ENCODE measurements at regions not wholly inside any gene's neighbourhood (a gene's known extent, or its start where the extent isn't known, plus 50 kb on each side); places are given as distances from the start of the nearest gene placed in this dataset.
A peak's percentile ranks its signal among the peaks of the same experiment; 100 is the strongest.

GRCh38 chr14:26206640-26207039 lies 391.2 kb downstream of the NOVA1 start:
- H3K27ac Mint-ChIP-seq = no peak overlapping the region
- no peaks in the 10 kb centered on the region for H3K9me3 Mint-ChIP-seq (ENCODE audit: low read depth)
- no peak for TF ChIP-seq CTCF (IDR thresholded peaks at IDR 0.05; ENCODE audit: unreplicated experiment)
- no peak for DNase-seq (ENCODE audit: low spot score, unreplicated experiment)
- H3K36me3 Mint-ChIP-seq (ENCODE audit: insufficient read depth) = no peaks in the 10 kb centered on the region
- H3K4me3 Mint-ChIP-seq (ENCODE audit: low read depth) = no peak overlapping the region
- peaks cover 51% of the 10 kb centered on the region for H3K27me3 Mint-ChIP-seq
- peaks cover 2% of the 10 kb centered on the region for H3K4me1 Mint-ChIP-seq (ENCODE audit: low read depth)

- Mint-ChIP-seq H3K4me3 (ENCODE audit: low read depth) (peak overlapping the region; percentile 78), H3K36me3 (ENCODE audit: insufficient read depth) (no peaks in the 10 kb centered on the region), H3K27me3 (peaks cover 56% of the 10 kb centered on the region), H3K4me1 (ENCODE audit: low read depth) (peaks cover 2% of the 10 kb centered on the region), H3K9me3 (ENCODE audit: low read depth) (no peaks in the 10 kb centered on the region), H3K27ac (peak overlapping the region; percentile 67)
- TF ChIP-seq CTCF (IDR thresholded peaks at IDR 0.05; ENCODE audit: unreplicated experiment) = no peak
- peak; percentile 20 for DNase-seq (ENCODE audit: low spot score, unreplicated experiment)
Observed at GRCh38 chr14:26204728-26205479, 392.9 kb downstream of the NOVA1 start.

- no peaks in the 10 kb centered on the region for H3K36me3 Mint-ChIP-seq (ENCODE audit: insufficient read depth)
- no peak for DNase-seq (ENCODE audit: low spot score, unreplicated experiment)
- no peak overlapping the region for H3K27ac Mint-ChIP-seq
- H3K9me3 Mint-ChIP-seq (ENCODE audit: low read depth) = no peaks in the 10 kb centered on the region
- peak overlapping the region; percentile 78 for H3K4me3 Mint-ChIP-seq (ENCODE audit: low read depth)
- H3K27me3 Mint-ChIP-seq = peaks cover 59% of the 10 kb centered on the region
- H3K4me1 Mint-ChIP-seq (ENCODE audit: low read depth) = peaks cover 2% of the 10 kb centered on the region
- no peak for TF ChIP-seq CTCF (IDR thresholded peaks at IDR 0.05; ENCODE audit: unreplicated experiment)
Observed at GRCh38 chr14:26204366-26204727, 393.5 kb downstream of the NOVA1 start.

- no peaks in the 10 kb centered on the region for H3K9me3 Mint-ChIP-seq (ENCODE audit: low read depth)
- H3K27ac Mint-ChIP-seq = no peak overlapping the region
- H3K27me3 Mint-ChIP-seq = peaks cover 37% of the 10 kb centered on the region
- H3K36me3 Mint-ChIP-seq (ENCODE audit: insufficient read depth) = no peaks in the 10 kb centered on the region
- no peak overlapping the region for H3K4me3 Mint-ChIP-seq (ENCODE audit: low read depth)
- H3K4me1 Mint-ChIP-seq (ENCODE audit: low read depth) = peaks cover 2% of the 10 kb centered on the region
- DNase-seq (ENCODE audit: low spot score, unreplicated experiment) = no peak
- TF ChIP-seq CTCF (IDR thresholded peaks at IDR 0.05; ENCODE audit: unreplicated experiment) = no peak
Observed at GRCh38 chr14:26200687-26201086, 397.1 kb downstream of the NOVA1 start.

GRCh38 chr14:26199590-26200370 lies 398.1 kb downstream of the NOVA1 start:
- DNase-seq (ENCODE audit: low spot score, unreplicated experiment) = no peak
- Mint-ChIP-seq H3K36me3 (ENCODE audit: insufficient read depth) (no peaks in the 10 kb centered on the region), H3K4me3 (ENCODE audit: low read depth) (no peak overlapping the region), H3K27ac (no peak overlapping the region), H3K9me3 (ENCODE audit: low read depth) (no peaks in the 10 kb centered on the region), H3K27me3 (peaks cover 30% of the 10 kb centered on the region), H3K4me1 (ENCODE audit: low read depth) (peaks cover 2% of the 10 kb centered on the region)
- TF ChIP-seq CTCF (IDR thresholded peaks at IDR 0.05; ENCODE audit: unreplicated experiment) = no peak

All from progenitor cell of endocrine pancreas (in vitro differentiated cells).